IMR-90 (cell line): ENCODE measurements at regions not wholly inside any gene's neighbourhood (a gene's known extent, or its start where the extent isn't known, plus 50 kb on each side); places are given as distances from the start of the nearest gene placed in this dataset.

ENCODE experiments used
- ATAC-seq: fragments of 200-7000 bp; cut with Tn5 transposase; 2 replicates; pipeline ENCODE4 v1.9.1; 2020; ENCODE audit warnings: low read depth, mild to moderate bottlenecking, moderate library complexity
- BruUV-seq: library from RNA; stranded (reverse); fragments of 400-500 nt; replicated peaks from 2 replicates; lab custom pipeline; 2021; lab: Mats Ljungman, UMichigan
- CTCF ChIA-PET: fragments of 300-600 bp; formaldehyde crosslinking; extraction: SDS; loops from one replicate; lab custom pipeline; 2021; ENCODE audit warnings: antibody characterized with exemption; lab: Yijun Ruan, JAX
- POLR2A ChIA-PET: fragments of 300-600 bp; sonication (Branson Sonifier 250); formaldehyde crosslinking; loops from one replicate; lab custom pipeline; 2022; ENCODE audit warnings: antibody characterized with exemption; ENCODE audit not compliant: unreplicated experiment; lab: Charles Lee
- DNase-seq: peaks from one replicate; pipeline ENCODE4 v3.0.0; 2013
- H2AFZ ChIP-seq: replicated peaks from 2 replicates; pipeline ENCODE3; 2013; ENCODE audit warnings: low read length, mild to moderate bottlenecking; ENCODE audit not compliant: poor library complexity
- H2AK5ac ChIP-seq: 2 replicates; pipeline ENCODE4 v1.6.1; 2013; ENCODE audit warnings: low read depth, low read length, inconsistent platforms
- H2AK9ac ChIP-seq: replicated peaks from 2 replicates; pipeline ENCODE3; 2013; ENCODE audit warnings: mild to moderate bottlenecking, low read depth, low read length, moderate library complexity; ENCODE audit not compliant: poor library complexity
- H2BK120ac ChIP-seq: 2 replicates; pipeline ENCODE4 v1.6.1; 2013; ENCODE audit warnings: low read depth, low read length, inconsistent platforms
- H2BK15ac ChIP-seq: 3 replicates; pipeline ENCODE4 v1.6.1; 2013; ENCODE audit warnings: low read depth, low read length, inconsistent platforms
- H2BK20ac ChIP-seq: 2 replicates; pipeline ENCODE4 v1.6.1; 2013; ENCODE audit warnings: low read depth, mild to moderate bottlenecking, inconsistent platforms, low read length, moderate library complexity
- H2BK5ac ChIP-seq: 2 replicates; pipeline ENCODE4 v1.6.1; 2013; ENCODE audit warnings: mild to moderate bottlenecking, low read depth, low read length, inconsistent platforms; ENCODE audit not compliant: poor library complexity, severe bottlenecking
- H3K14ac ChIP-seq: replicated peaks from 2 replicates; pipeline ENCODE4 v1.6.1; 2013; ENCODE audit warnings: low read depth, low read length, inconsistent platforms
- H3K18ac ChIP-seq: 2 replicates; pipeline ENCODE4 v1.6.1; 2013; ENCODE audit warnings: low read depth, low read length, control low read depth
- H3K23ac ChIP-seq: 2 replicates; pipeline ENCODE4 v1.6.1; 2013; ENCODE audit warnings: low read depth, low read length, inconsistent platforms
- H3K27ac ChIP-seq: 2 replicates; pipeline ENCODE4 v1.5.1; 2013; ENCODE audit warnings: mild to moderate bottlenecking, control low read depth, low read length; ENCODE audit not compliant: insufficient read depth
- H3K27me3 ChIP-seq: 2 replicates; pipeline ENCODE4 v1.6.1; 2013; ENCODE audit warnings: low read length; ENCODE audit not compliant: control insufficient read depth, insufficient read depth
- H3K36me3 ChIP-seq: 2 replicates; pipeline ENCODE4 v1.6.1; 2013; ENCODE audit warnings: low read length, mixed read lengths; ENCODE audit not compliant: control insufficient read depth, insufficient read depth
- H3K4ac ChIP-seq: 2 replicates; pipeline ENCODE4 v1.6.1; 2013; ENCODE audit warnings: low read depth, low read length, inconsistent platforms
- H3K4me1 ChIP-seq: 2 replicates; pipeline ENCODE4 v1.6.1; 2013; ENCODE audit warnings: low read length, mixed read lengths; ENCODE audit not compliant: control insufficient read depth, insufficient read depth
- H3K4me2 ChIP-seq: 2 replicates; pipeline ENCODE4 v1.6.1; 2013; ENCODE audit warnings: low read depth, mild to moderate bottlenecking, control low read depth, low read length, moderate library complexity
- H3K4me3 ChIP-seq: 2 replicates; pipeline ENCODE4 v1.5.1; 2013; ENCODE audit warnings: low read depth, mild to moderate bottlenecking, control low read depth, low read length, moderate library complexity; ENCODE audit not compliant: insufficient read depth
- H3K56ac ChIP-seq: 2 replicates; pipeline ENCODE4 v1.6.1; 2013; ENCODE audit warnings: low read length, inconsistent platforms; ENCODE audit not compliant: insufficient read depth; ENCODE audit errors: extremely low read depth
- H3K79me1 ChIP-seq, 2 experiments: 2 replicates each; pipeline ENCODE4 v1.6.1; 2013; ENCODE audit warnings: low read length in 2 of 2, inconsistent platforms in 1 of 2, low read depth in 1 of 2
- H3K9ac ChIP-seq: 2 replicates; pipeline ENCODE4 v1.6.1; 2013; ENCODE audit warnings: low read depth, low read length, control low read depth
- H3K9me1 ChIP-seq: 2 replicates; pipeline ENCODE4 v1.6.1; 2013; ENCODE audit warnings: low read length, inconsistent platforms; ENCODE audit not compliant: insufficient read depth
- H3K9me3 ChIP-seq: 2 replicates; pipeline ENCODE4 v1.6.1; 2013; ENCODE audit warnings: low read length; ENCODE audit not compliant: control insufficient read depth, insufficient read depth
- H4K20me1 ChIP-seq: 2 replicates; pipeline ENCODE4 v1.6.1; 2013; ENCODE audit warnings: low read length, inconsistent platforms; ENCODE audit not compliant: insufficient read depth
- H4K5ac ChIP-seq: 2 replicates; pipeline ENCODE4 v1.6.1; 2013; ENCODE audit warnings: mild to moderate bottlenecking, low read depth, low read length, control low read depth
- H4K8ac ChIP-seq, 2 experiments: 2 replicates each; pipeline ENCODE4 v1.6.1; 2013; ENCODE audit warnings: low read depth in 2 of 2, low read length in 2 of 2, control low read depth in 1 of 2, inconsistent platforms in 1 of 2
- H4K91ac ChIP-seq: 2 replicates; pipeline ENCODE4 v1.6.1; 2013; ENCODE audit warnings: low read depth, low read length, inconsistent platforms; ENCODE audit not compliant: insufficient read depth
- CEBPB ChIP-seq: IDR thresholded peaks from 2 replicates; pipeline ENCODE4 v1.6.1; 2012; ENCODE audit warnings: low read depth, low read length, improper control_type of control experiment
- ELK1 ChIP-seq: fragments of 150-350 bp; IDR thresholded peaks from 2 replicates; pipeline ENCODE4 v1.6.1; 2016; ENCODE audit warnings: low read depth, mild to moderate bottlenecking, low read length, moderate library complexity, borderline replicate concordance
- FOS ChIP-seq: fragments of 150-350 bp; IDR thresholded peaks from 2 replicates; pipeline ENCODE4 v1.6.1; 2016; ENCODE audit warnings: low read depth, low read length
- MAZ ChIP-seq: IDR thresholded peaks from 2 replicates; pipeline ENCODE4 v1.6.1; 2012; ENCODE audit warnings: low read depth, mild to moderate bottlenecking, low read length, improper control_type of control experiment, moderate library complexity, borderline replicate concordance
- NFE2L2 ChIP-seq: fragments of 150-350 bp; IDR thresholded peaks from 2 replicates; pipeline ENCODE4 v1.6.1; 2016; ENCODE audit warnings: low read depth, mild to moderate bottlenecking, low read length
- RAD21 ChIP-seq: IDR thresholded peaks from 2 replicates; pipeline ENCODE4 v1.6.1; 2012; ENCODE audit warnings: low read length, improper control_type of control experiment
- RFX5 ChIP-seq: IDR thresholded peaks from 2 replicates; pipeline ENCODE4 v1.8.0; 2012; ENCODE audit warnings: low read depth, mild to moderate bottlenecking, low read length, moderate library complexity
- SMC3 ChIP-seq: fragments of 150-350 bp; IDR thresholded peaks from 2 replicates; pipeline ENCODE4 v1.6.1; 2016; ENCODE audit warnings: low read depth, mild to moderate bottlenecking, antibody characterized with exemption, low read length, moderate library complexity
- USF2 ChIP-seq: fragments of 150-350 bp; IDR thresholded peaks from 2 replicates; pipeline ENCODE4 v1.6.1; 2017; ENCODE audit warnings: mild to moderate bottlenecking, antibody characterized with exemption, low read length, low read depth
- WGBS, 2 experiments: methylation state at CpG; one replicate each; pipeline versions ENCODE4 v1.1.5 to v1.1.7; 2013; ENCODE audit warnings: missing lambda C conversion rate in 2 of 2; ENCODE audit not compliant: insufficient read length in 1 of 2; ENCODE audit errors: extremely low coverage in 2 of 2; 5-methylcytosine and 5-hydroxymethylcytosine counted together
- dilution Hi-C: fragments of 300-500 bp; cut with HindIII; formaldehyde crosslinking; loops from one replicate; pipeline ENCODE4 v1.14.3; 2018; ENCODE audit warnings: low sequenced_read_pairs; ENCODE audit not compliant: unreplicated experiment
- in situ Hi-C: fragments of 300-500 bp; cut with MboI; formaldehyde crosslinking; loops from 3 replicates; pipeline ENCODE4 v1.14.3; 2019; ENCODE audit warnings: low sequenced_read_pairs, inconsistent platforms, mixed read lengths
- intact Hi-C: fragments of 100-400 bp; cut with micrococcal nuclease; formaldehyde crosslinking; loops from 2 replicates; pipeline ENCODE4 v1.10.0; 2022

- no TSS peak for BruUV-seq
- intact Hi-C loops (no loop called here), dilution Hi-C loops (no loop called here), in situ Hi-C loops (no loop called here)
- no peak overlapping the region for H3K56ac ChIP-seq
- no peak overlapping the region for H2AK5ac ChIP-seq
- H2BK120ac ChIP-seq: no peak overlapping the region
- H4K8ac ChIP-seq: no peak overlapping the region
- peaks cover 2% of the 10 kb centered on the region; the same call in 1 of the 2 replicates for H3K9me3 ChIP-seq
- no peaks in the 10 kb centered on the region for H3K36me3 ChIP-seq
- H3K4me1 ChIP-seq: no peaks in the 10 kb centered on the region
- H4K20me1 ChIP-seq: no peaks in the 10 kb centered on the region
- TF ChIP-seq SMC3: no peak
- no peak for TF ChIP-seq ELK1
- no peak for TF ChIP-seq USF2
- TF ChIP-seq RFX5: no peak
- no peak for TF ChIP-seq RAD21
- no peak for TF ChIP-seq FOS
- TF ChIP-seq MAZ: no peak
- no peak for TF ChIP-seq CEBPB
- no peak for TF ChIP-seq NFE2L2
- no peak overlapping the region for H3K4me2 ChIP-seq
- no peak overlapping the region for H4K5ac ChIP-seq
- POLR2A ChIA-PET: no interaction called here
- no peak overlapping the region for H3K23ac ChIP-seq
- no peak overlapping the region for H3K4ac ChIP-seq
- no peak overlapping the region for H3K4me3 ChIP-seq
- H4K91ac ChIP-seq: no peak overlapping the region
- no peaks in the 10 kb centered on the region for H3K27me3 ChIP-seq
- no peak for DNase-seq
- H3K27ac ChIP-seq: no peak overlapping the region
- H2AK9ac ChIP-seq: no peak overlapping the region
- CTCF ChIA-PET: no interaction called here
- H2BK20ac ChIP-seq: no peak overlapping the region
- no peak overlapping the region for H2BK15ac ChIP-seq
- no peak for ATAC-seq
- no peak overlapping the region for H2BK5ac ChIP-seq
- no peak overlapping the region for H3K18ac ChIP-seq
- no peak overlapping the region for H3K9ac ChIP-seq
- no peak overlapping the region for H2AFZ ChIP-seq
- no CpG with 5 or more reads among the region's 2 CpGs for WGBS, 2 experiments
- H3K9me1 ChIP-seq: no peaks in the 10 kb centered on the region
- no peaks in the 10 kb centered on the region for H3K79me1 ChIP-seq
- H3K14ac ChIP-seq: no peak overlapping the region
Measured at GRCh38 chr4:143784567-143784966, 84.1 kb upstream of the FREM3 start.
